ENCODE measurements at regions not wholly inside any gene's neighbourhood (a gene's known extent, or its start where the extent isn't known, plus 50 kb on each side); places are given as distances from the start of the nearest gene placed in this dataset.

DNA sequence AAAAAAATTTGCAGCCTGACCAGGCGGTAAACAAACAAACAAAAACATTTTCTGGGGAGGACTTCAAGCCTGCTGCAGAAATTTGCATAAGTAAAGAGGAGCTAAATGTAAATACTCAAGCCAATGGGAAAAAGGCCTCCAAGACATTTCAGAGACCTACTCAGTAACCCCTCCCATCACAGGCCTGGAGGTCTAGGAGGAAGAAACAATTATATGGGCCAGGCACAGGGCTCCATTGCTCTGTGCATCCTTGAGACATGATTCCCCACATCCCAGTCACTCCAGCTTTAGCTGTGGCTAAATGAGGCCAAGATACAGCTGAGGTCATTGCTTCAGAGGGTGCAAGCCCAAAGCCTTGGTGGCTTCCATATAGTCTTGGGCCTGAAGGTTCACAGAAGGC is 793.4 kb downstream of the SLITRK1 start:
- TF ChIP-seq ZNF274 (IDR thresholded peaks at IDR 0.05; ENCODE audit: insufficient read depth, insufficient read length) (no peak), RUNX3 (IDR thresholded peaks at IDR 0.05; ENCODE audit: low read length) (no peak), TCF3 (IDR thresholded peaks at IDR 0.05; ENCODE audit: borderline replicate concordance, insufficient read depth, low read depth, low read length) (no peak), CREB1 (IDR thresholded peaks at IDR 0.05; ENCODE audit: low read depth) (no peak)
- TF ChIP-seq, protein P1, sequence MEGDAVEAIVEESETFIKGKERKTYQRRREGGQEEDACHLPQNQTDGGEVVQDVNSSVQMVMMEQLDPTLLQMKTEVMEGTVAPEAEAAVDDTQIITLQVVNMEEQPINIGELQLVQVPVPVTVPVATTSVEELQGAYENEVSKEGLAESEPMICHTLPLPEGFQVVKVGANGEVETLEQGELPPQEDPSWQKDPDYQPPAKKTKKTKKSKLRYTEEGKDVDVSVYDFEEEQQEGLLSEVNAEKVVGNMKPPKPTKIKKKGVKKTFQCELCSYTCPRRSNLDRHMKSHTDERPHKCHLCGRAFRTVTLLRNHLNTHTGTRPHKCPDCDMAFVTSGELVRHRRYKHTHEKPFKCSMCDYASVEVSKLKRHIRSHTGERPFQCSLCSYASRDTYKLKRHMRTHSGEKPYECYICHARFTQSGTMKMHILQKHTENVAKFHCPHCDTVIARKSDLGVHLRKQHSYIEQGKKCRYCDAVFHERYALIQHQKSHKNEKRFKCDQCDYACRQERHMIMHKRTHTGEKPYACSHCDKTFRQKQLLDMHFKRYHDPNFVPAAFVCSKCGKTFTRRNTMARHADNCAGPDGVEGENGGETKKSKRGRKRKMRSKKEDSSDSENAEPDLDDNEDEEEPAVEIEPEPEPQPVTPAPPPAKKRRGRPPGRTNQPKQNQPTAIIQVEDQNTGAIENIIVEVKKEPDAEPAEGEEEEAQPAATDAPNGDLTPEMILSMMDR (IDR thresholded peaks at IDR 0.05 in 2 of 3, conservative IDR thresholded peaks at IDR 0.05 in 1 of 3; ENCODE audit: control insufficient read depth in 2 of 3, extremely low read depth in 1 of 3, insufficient read depth in 1 of 3, low read depth in 3 of 3, low read length in 3 of 3) = no peak
- TF ChIP-seq, protein P2, sequence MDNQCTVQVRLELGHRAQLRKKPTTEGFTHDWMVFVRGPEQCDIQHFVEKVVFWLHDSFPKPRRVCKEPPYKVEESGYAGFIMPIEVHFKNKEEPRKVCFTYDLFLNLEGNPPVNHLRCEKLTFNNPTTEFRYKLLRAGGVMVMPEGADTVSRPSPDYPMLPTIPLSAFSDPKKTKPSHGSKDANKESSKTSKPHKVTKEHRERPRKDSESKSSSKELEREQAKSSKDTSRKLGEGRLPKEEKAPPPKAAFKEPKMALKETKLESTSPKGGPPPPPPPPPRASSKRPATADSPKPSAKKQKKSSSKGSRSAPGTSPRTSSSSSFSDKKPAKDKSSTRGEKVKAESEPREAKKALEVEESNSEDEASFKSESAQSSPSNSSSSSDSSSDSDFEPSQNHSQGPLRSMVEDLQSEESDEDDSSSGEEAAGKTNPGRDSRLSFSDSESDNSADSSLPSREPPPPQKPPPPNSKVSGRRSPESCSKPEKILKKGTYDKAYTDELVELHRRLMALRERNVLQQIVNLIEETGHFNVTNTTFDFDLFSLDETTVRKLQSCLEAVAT (IDR thresholded peaks at IDR 0.05) = no peak

Measured in GM12878 (cell line).